ENCODE measurements at regions not wholly inside any gene's neighbourhood (a gene's known extent, or its start where the extent isn't known, plus 50 kb on each side); places are given as distances from the start of the nearest gene placed in this dataset.
"Not testable (repeated sequence)": the region's sequence is repeated elsewhere in the genome, so short reads cannot be mapped to it uniquely, and the experiment has no call there.

DNA sequence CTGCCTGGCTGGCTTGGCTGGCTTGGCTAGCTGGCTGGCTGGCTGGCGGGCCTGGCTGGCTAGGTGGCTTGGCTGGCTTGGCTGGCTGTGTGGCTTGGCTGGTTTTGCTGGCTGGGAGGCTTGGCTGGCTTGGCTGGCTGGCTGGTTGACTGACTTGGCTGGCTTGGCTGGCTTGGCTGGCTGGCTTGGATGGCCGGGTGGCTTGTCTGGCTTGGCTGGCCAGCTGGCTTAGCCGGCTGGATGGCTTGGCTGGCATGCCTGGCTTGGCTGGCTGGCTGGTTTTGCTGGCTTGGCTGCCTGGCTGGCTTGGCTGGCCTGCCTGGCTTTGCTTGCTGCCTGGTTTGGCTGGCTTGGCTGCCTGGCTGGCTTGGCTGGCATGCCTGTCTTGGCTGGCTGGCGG lies 2817.3 kb downstream of the RPIA start:
- H3K27ac Mint-ChIP-seq; H3K27me3 Mint-ChIP-seq; H3K36me3 Mint-ChIP-seq; H3K4me3 Mint-ChIP-seq; H3K4me1 Mint-ChIP-seq (ENCODE audit: low read depth); H3K9me3 Mint-ChIP-seq (ENCODE audit: low read depth): not testable (repeated sequence)

DNA sequence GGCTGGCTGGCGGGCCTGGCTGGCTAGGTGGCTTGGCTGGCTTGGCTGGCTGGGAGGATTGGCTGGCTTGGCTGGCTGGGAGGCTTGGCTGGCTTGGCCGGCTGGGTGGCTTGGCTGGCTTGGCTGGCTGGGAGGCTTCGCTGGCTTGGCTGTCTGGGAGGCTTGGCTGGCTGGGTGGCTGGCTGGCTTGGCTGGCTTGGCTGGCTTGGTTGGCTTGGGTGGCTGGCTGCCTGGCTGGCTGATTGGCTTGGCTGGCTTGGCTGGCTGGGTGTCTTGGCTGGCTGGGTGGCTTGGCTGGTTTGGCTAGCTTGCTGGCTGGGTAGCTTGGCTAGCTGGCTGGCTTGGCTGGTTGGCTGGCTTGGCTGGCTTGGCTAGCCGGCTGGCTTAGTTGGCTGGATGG lies 2817.8 kb downstream of the RPIA start:
- not testable (repeated sequence) for H3K27me3 Mint-ChIP-seq; H3K36me3 Mint-ChIP-seq; H3K4me1 Mint-ChIP-seq (ENCODE audit: low read depth); H3K4me3 Mint-ChIP-seq; H3K9me3 Mint-ChIP-seq (ENCODE audit: low read depth); H3K27ac Mint-ChIP-seq

DNA sequence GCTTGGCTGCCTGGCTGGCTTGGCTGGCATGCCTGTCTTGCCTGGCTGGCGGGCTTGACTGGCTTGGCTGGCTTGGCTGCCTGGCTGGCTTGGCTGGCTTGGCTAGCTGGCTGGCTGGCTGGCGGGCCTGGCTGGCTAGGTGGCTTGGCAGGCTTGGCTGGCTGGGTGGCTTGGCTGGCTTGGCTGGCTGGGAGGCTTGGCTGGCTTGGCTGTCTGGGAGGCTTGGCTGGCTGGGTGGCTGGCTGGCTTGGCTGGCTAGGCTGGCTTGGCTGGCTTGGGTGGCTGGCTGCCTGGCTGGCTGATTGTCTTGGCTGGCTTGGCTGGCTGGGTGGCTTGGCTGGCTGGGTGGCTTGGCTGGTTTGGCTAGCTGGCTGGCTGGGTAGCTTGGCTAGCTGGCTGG lies 2819.7 kb downstream of the RPIA start:
- not testable (repeated sequence) for H3K4me1 Mint-ChIP-seq (ENCODE audit: low read depth); H3K36me3 Mint-ChIP-seq

DNA sequence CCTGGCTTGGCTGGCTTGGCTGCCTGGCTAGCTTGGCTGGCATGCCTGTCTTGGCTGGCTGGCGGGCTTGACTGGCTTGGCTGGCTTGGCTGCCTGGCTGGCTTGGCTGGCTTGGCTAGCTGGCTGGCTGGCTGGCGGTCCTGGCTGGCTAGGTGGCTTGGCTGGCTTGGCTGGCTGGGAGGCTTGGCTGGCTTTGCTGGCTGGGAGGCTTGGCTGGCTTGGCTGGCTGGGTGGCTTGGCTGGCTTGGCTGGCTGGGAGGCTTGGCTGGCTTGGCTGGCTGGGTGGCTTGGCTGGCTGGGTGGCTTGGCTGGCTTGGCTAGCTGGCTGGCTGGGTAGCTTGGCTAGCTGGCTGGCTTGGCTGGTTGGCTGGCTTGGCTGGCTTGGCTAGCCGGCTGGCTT lies 2824.5 kb downstream of the RPIA start:
- not testable (repeated sequence) for H3K36me3 Mint-ChIP-seq; H3K4me1 Mint-ChIP-seq (ENCODE audit: low read depth); H3K9me3 Mint-ChIP-seq (ENCODE audit: low read depth); H3K4me3 Mint-ChIP-seq; H3K27me3 Mint-ChIP-seq; H3K27ac Mint-ChIP-seq

More for the DNA sequence above, 2819.7 kb downstream of the RPIA start:
- not testable (repeated sequence) for H3K27me3 Mint-ChIP-seq; H3K9me3 Mint-ChIP-seq (ENCODE audit: low read depth); H3K27ac Mint-ChIP-seq; H3K4me3 Mint-ChIP-seq

DNA sequence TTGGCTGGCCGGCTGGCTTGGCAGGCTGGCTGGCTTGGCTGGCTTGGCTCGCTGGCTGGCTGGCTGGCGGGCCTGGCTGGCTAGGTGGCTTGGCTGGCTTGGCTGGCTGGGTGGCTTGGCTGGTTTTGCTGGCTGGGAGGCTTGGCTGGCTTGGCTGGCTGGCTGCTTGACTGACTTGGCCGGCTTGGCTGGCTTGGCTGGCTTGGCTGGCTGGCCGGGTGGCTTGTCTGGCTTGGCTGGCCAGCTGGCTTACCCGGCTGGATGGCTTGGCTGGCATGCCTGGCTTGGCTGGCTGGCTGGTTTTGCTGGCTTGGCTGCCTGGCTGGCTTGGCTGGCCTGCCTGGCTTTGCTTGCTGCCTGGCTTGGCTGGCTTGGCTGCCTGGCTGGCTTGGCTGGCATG lies 2825.2 kb downstream of the RPIA start:
- not testable (repeated sequence) for H3K4me1 Mint-ChIP-seq (ENCODE audit: low read depth); H3K27ac Mint-ChIP-seq; H3K27me3 Mint-ChIP-seq; H3K9me3 Mint-ChIP-seq (ENCODE audit: low read depth); H3K4me3 Mint-ChIP-seq; H3K36me3 Mint-ChIP-seq

DNA sequence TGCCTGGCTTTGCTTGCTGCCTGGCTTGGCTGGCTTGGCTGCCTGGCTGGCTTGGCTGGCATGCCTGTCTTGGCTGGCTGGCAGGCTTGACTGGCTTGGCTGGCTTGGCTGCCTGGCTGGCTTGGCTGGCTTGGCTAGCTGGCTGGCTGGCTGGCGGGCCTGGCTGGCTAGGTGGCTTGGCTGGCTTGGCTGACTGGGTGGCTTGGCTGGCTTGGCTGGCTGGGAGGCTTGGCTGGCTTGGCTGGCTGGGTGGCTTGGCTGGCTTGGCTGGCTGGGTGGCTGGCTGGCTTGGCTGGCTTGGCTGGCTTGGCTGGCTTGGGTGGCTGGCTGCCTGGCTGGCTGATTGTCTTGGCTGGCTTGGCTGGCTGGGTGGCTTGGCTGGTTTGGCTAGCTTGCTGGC lies 2826.4 kb downstream of the RPIA start:
- H3K36me3 Mint-ChIP-seq; H3K4me3 Mint-ChIP-seq; H3K27me3 Mint-ChIP-seq; H3K4me1 Mint-ChIP-seq (ENCODE audit: low read depth); H3K9me3 Mint-ChIP-seq (ENCODE audit: low read depth); H3K27ac Mint-ChIP-seq: not testable (repeated sequence)

DNA sequence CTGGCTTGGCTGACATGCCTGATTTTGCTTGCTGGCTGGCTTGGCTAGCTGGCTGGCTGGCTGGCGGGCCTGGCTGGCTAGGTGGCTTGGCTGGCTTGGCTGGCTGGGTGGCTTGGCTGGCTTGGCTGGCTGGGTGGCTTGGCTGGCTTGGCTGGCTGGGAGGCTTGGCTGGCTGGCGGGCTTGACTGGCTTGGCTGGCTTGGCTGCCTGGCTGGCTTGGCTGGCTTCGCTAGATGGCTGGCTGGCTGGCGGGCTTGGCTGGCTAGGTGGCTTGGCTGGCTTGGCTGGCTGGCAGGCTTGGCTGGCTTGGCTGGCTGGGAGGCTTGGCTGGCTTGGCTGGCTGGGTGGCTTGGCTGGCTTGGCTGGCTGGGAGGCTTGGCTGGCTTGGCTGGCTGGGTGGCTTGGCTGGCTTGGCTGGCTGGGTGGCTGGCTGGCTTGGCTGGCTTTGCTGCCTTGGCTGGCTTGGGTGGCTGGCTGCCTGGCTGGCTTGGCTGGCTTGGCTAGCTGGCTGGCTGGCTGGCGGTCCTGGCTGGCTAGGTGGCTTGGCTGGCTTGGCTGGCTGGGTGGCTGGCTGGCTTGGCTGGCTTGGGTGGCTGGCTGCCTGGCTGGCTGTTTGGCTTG lies 2827.0 kb downstream of the RPIA start:
- not testable (repeated sequence) for H3K27ac Mint-ChIP-seq; H3K27me3 Mint-ChIP-seq; H3K36me3 Mint-ChIP-seq; H3K4me3 Mint-ChIP-seq; H3K4me1 Mint-ChIP-seq (ENCODE audit: low read depth); H3K9me3 Mint-ChIP-seq (ENCODE audit: low read depth)

DNA sequence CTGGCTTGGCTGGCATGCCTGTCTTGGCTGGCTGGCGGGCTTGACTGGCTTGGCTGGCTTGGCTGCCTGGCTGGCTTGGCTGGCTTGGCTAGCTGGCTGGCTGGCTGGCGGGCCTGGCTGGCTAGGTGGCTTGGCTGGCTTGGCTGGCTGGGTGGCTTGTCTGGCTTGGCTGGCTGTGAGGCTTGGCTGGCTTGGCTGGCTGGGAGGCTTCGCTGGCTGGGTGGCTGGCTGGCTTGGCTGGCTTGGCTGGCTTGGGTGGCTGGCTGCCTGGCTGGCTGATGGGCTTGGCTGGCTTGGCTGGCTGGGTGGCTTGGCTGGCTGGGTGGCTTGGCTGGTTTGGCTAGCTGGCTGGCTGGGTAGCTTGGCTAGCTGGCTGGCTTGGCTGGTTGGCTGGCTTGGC lies 2827.9 kb downstream of the RPIA start:
- H3K27me3 Mint-ChIP-seq; H3K27ac Mint-ChIP-seq; H3K36me3 Mint-ChIP-seq; H3K4me3 Mint-ChIP-seq; H3K9me3 Mint-ChIP-seq (ENCODE audit: low read depth); H3K4me1 Mint-ChIP-seq (ENCODE audit: low read depth): not testable (repeated sequence)

DNA sequence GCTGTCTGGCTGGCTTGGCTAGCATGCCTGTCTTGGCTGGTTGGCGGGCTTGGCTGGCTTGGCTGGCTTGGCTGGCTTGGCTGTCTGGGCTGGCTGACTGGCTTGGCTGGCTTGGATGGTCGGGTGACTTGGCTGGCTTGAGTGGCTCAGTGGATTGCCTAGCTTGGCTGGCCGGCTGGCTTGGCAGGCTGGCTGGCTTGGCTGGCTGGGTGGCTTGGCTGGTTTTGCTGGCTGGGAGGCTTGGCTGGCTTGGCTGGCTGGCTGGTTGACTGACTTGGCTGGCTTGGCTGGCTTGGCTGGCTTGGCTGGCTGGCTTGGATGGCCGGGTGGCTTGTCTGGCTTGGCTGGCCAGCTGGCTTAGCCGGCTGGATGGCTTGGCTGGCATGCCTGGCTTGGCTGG lies 2828.4 kb downstream of the RPIA start:
- not testable (repeated sequence) for H3K27me3 Mint-ChIP-seq; H3K36me3 Mint-ChIP-seq; H3K4me1 Mint-ChIP-seq (ENCODE audit: low read depth); H3K27ac Mint-ChIP-seq; H3K4me3 Mint-ChIP-seq; H3K9me3 Mint-ChIP-seq (ENCODE audit: low read depth)

DNA sequence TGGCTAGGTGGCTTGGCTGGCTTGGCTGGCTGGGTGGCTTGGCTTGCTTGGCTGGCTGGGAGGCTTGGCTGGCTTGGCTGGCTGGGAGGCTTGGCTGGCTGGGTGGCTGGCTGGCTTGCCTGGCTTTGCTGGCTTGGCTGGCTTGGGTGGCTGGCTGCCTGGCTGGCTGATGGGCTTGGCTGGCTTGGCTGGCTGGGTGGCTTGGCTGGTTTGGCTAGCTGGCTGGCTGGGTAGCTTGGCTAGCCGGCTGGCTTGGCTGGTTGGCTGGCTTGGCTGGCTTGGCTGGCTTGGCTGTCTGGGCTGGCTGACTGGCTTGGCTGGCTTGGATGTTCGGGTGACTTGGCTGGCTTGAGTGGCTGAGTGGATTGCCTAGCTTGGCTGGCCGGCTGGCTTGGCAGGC lies 2829.1 kb downstream of the RPIA start:
- H3K27me3 Mint-ChIP-seq, H3K36me3 Mint-ChIP-seq: not testable (repeated sequence)

DNA sequence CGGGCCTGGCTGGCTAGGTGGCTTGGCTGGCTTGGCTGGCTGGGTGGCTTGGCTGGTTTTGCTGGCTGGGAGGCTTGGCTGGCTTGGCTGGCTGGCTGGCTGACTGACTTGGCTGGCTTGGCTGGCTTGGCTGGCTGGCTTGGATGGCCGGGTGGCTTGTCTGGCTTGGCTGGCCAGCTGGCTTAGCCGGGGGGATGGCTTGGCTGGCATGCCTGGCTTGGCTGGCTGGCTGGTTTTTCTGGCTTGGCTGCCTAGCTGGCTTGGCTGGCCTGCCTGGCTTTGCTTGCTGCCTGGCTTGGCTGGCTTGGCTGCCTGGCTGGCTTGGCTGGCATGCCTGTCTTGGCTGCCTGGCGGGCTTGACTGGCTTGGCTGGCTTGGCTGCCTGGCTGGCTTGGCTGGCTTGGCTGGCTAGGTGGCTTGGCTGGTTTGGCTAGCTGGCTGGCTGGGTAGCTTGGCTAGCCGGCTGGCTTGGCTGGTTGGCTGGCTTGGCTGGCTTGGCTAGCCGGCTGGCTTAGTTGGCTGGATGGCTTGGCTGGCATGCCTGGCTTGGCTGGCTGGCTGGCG lies 2829.6 kb downstream of the RPIA start:
- H3K27me3 Mint-ChIP-seq, H3K27ac Mint-ChIP-seq, H3K36me3 Mint-ChIP-seq: not testable (repeated sequence)

More for the DNA sequence above, 2829.1 kb downstream of the RPIA start:
- not testable (repeated sequence) for H3K9me3 Mint-ChIP-seq (ENCODE audit: low read depth); H3K4me1 Mint-ChIP-seq (ENCODE audit: low read depth); H3K27ac Mint-ChIP-seq; H3K4me3 Mint-ChIP-seq

DNA sequence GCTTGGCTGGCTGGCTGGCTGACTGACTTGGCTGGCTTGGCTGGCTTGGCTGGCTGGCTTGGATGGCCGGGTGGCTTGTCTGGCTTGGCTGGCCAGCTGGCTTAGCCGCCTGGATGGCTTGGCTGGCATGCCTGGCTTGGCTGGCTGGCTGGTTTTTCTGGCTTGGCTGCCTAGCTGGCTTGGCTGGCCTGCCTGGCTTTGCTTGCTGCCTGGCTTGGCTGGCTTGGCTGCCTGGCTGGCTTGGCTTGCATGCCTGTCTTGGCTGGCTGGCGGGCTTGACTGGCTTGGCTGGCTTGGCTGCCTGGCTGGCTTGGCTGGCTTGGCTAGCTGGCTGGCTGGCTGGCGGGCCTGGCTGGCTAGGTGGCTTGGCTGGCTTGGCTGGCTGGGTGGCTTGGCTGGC lies 2830.5 kb downstream of the RPIA start:
- not testable (repeated sequence) for H3K27ac Mint-ChIP-seq

More for the DNA sequence above, 2829.6 kb downstream of the RPIA start:
- H3K4me1 Mint-ChIP-seq (ENCODE audit: low read depth); H3K4me3 Mint-ChIP-seq; H3K9me3 Mint-ChIP-seq (ENCODE audit: low read depth): not testable (repeated sequence)

DNA sequence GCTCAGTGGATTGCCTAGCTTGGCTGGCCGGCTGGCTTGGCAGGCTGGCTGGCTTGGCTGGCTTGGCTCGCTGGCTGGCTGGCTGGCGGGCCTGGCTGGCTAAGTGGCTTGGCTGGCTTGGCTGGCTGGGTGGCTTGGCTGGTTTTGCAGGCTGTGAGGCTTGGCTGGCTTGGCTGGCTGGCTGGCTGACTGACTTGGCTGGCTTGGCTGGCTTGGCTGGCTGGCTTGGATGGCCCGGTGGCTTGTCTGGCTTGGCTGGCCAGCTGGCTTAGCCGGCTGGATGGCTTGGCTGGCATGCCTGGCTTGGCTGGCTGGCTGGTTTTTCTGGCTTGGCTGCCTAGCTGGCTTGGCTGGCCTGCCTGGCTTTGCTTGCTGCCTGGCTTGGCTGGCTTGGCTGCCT lies 2831.4 kb downstream of the RPIA start:
- H3K4me1 Mint-ChIP-seq (ENCODE audit: low read depth); H3K4me3 Mint-ChIP-seq; H3K27me3 Mint-ChIP-seq; H3K27ac Mint-ChIP-seq; H3K9me3 Mint-ChIP-seq (ENCODE audit: low read depth); H3K36me3 Mint-ChIP-seq: not testable (repeated sequence)

More for the DNA sequence above, 2830.5 kb downstream of the RPIA start:
- H3K36me3 Mint-ChIP-seq; H3K4me3 Mint-ChIP-seq; H3K4me1 Mint-ChIP-seq (ENCODE audit: low read depth); H3K27me3 Mint-ChIP-seq; H3K9me3 Mint-ChIP-seq (ENCODE audit: low read depth): not testable (repeated sequence)

DNA sequence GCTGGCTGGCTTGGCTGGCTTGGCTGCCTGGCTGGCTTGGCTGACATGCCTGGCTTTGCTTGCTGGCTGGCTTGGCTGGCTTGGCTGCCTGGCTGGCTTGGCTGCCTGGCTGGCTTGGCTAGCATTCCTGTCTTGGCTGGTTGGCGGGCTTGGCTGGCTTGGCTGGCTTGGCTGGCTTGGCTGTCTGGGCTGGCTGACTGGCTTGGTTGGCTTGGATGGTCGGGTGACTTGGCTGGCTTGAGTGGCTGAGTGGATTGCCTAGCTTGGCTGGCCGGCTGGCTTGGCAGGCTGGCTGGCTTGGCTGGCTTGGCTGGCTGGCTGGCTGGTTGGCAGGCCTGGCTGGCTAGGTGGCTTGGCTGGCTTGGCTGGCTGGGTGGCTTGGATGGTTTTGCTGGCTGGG lies 2832.3 kb downstream of the RPIA start:
- H3K27me3 Mint-ChIP-seq; H3K27ac Mint-ChIP-seq; H3K4me3 Mint-ChIP-seq; H3K36me3 Mint-ChIP-seq; H3K4me1 Mint-ChIP-seq (ENCODE audit: low read depth); H3K9me3 Mint-ChIP-seq (ENCODE audit: low read depth): not testable (repeated sequence)

DNA sequence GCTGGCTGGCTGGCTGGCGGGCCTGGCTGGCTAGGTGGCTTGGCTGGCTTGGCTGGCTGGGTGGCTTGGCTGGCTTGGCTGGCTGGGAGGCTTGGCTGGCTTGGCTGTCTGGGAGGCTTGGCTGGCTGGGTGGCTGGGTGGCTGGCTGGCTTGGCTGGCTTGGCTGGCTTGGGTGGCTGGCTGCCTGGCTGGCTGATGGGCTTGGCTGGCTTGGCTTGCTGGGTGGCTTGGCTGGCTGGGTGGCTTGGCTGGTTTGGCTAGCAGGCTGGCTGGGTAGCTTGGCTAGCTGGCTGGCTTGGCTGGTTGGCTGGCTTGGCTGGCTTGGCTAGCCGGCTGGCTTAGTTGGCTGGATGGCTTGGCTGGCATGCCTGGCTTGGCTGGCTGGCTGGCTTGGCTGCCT lies 2834.1 kb downstream of the RPIA start:
- H3K27me3 Mint-ChIP-seq; H3K4me3 Mint-ChIP-seq; H3K9me3 Mint-ChIP-seq (ENCODE audit: low read depth); H3K27ac Mint-ChIP-seq; H3K4me1 Mint-ChIP-seq (ENCODE audit: low read depth); H3K36me3 Mint-ChIP-seq: not testable (repeated sequence)

DNA sequence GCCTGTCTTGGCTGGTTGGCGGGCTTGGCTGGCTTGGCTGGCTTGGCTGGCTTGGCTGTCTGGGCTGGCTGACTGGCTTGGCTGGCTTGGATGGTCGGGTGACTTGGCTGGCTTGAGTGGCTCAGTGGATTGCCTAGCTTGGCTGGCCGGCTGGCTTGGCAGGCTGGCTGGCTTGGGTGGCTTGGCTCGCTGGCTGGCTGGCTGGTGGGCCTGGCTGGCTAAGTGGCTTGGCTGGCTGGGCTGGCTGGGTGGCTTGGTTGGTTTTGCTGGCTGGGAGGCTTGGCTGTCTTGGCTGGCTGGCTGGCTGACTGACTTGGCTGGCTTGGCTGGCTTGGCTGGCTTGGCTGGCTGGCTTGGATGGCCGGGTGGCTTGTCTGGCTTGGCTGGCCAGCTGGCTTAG lies 2834.6 kb downstream of the RPIA start:
- not testable (repeated sequence) for H3K27ac Mint-ChIP-seq; H3K27me3 Mint-ChIP-seq; H3K4me1 Mint-ChIP-seq (ENCODE audit: low read depth); H3K4me3 Mint-ChIP-seq; H3K36me3 Mint-ChIP-seq; H3K9me3 Mint-ChIP-seq (ENCODE audit: low read depth)

DNA sequence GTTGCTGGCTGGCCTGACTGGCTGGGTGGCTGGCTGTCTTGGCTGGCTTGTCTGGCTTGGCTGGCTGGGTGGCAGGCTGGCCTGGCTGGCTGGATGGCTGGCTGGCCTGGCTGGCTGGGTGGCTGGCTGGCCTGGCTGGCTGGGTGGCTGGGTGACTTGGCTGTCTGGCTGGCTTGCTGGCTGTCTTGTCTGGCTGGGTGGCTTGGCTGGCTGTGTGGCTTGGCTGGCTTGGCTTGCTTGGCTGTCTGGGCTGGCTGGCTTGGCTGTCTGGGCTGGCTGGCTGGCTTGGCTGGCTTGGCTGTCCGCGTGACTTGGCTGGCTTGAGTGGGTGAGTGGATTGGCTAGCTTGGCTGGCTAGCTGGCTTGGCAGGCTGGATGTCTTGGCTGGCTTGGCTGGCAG lies 2835.6 kb downstream of the RPIA start:
- H3K27ac Mint-ChIP-seq; H3K4me1 Mint-ChIP-seq (ENCODE audit: low read depth); H3K27me3 Mint-ChIP-seq; H3K9me3 Mint-ChIP-seq (ENCODE audit: low read depth); H3K4me3 Mint-ChIP-seq; H3K36me3 Mint-ChIP-seq: not testable (repeated sequence)
